HG02678 (cell line): ENCODE measurements at regions not wholly inside any gene's neighbourhood (a gene's known extent, or its start where the extent isn't known, plus 50 kb on each side); places are given as distances from the start of the nearest gene placed in this dataset.
"Not testable (repeated sequence)": the region's sequence is repeated elsewhere in the genome, so short reads cannot be mapped to it uniquely, and the experiment has no call there.

Experiments
- ATAC-seq: cut with Tn5 transposase; IDR thresholded peaks from one replicate; pipeline ENCODE4 v1.9.1; 2021; ENCODE audit warnings: mild to moderate bottlenecking, moderate library complexity; ENCODE audit not compliant: unreplicated experiment

- ATAC-seq, result no peak
These were observed 119.0 kb upstream of the ALKAL2 start for GRCh38 chr2:406876-407275.

GRCh38 chr2:406231-406630 lies 118.3 kb upstream of the ALKAL2 start:
- no peak for ATAC-seq

GRCh38 chr2:404581-404980 lies 116.7 kb upstream of the ALKAL2 start:
- ATAC-seq, result no peak

GRCh38 chr2:403682-404081 lies 115.8 kb upstream of the ALKAL2 start:
- no peak for ATAC-seq

GRCh38 chr2:402721-403120 lies 114.8 kb upstream of the ALKAL2 start:
- no peak for ATAC-seq

GRCh38 chr2:402206-402605 lies 114.3 kb upstream of the ALKAL2 start:
- ATAC-seq, result no peak

GRCh38 chr2:401019-401679 lies 113.3 kb upstream of the ALKAL2 start:
- no peak for ATAC-seq

GRCh38 chr2:397926-398325 lies 110.0 kb upstream of the ALKAL2 start:
- no peak for ATAC-seq

- no peak for ATAC-seq
These were observed 109.6 kb upstream of the ALKAL2 start for GRCh38 chr2:397521-397920.

- ATAC-seq, result no peak
These were observed 109.0 kb upstream of the ALKAL2 start for GRCh38 chr2:396903-397302.

- no peak for ATAC-seq
These were observed 108.0 kb upstream of the ALKAL2 start for GRCh38 chr2:395886-396285.

- ATAC-seq, result no peak
These were observed 106.1 kb upstream of the ALKAL2 start for GRCh38 chr2:393711-394696.

GRCh38 chr2:392926-393280 lies 105.0 kb upstream of the ALKAL2 start:
- no peak for ATAC-seq

- no peak for ATAC-seq
These were observed 104.5 kb upstream of the ALKAL2 start for GRCh38 chr2:392181-392925.

GRCh38 chr2:391696-392095 lies 103.8 kb upstream of the ALKAL2 start:
- ATAC-seq, result no peak

GRCh38 chr2:390959-391358 lies 103.1 kb upstream of the ALKAL2 start:
- ATAC-seq, result no peak

GRCh38 chr2:389985-390384 lies 102.1 kb upstream of the ALKAL2 start:
- ATAC-seq, result not testable (repeated sequence)

- ATAC-seq, result not testable (repeated sequence)
These were observed 100.9 kb upstream of the ALKAL2 start for GRCh38 chr2:388752-389151.

GRCh38 chr2:387980-388421 lies 100.1 kb upstream of the ALKAL2 start:
- no peak for ATAC-seq

GRCh38 chr2:386406-387103 lies 98.7 kb upstream of the ALKAL2 start:
- ATAC-seq, result no peak

- ATAC-seq, result no peak
These were observed 97.9 kb upstream of the ALKAL2 start for GRCh38 chr2:385785-386184.
